Stimulated activated CD8-positive, alpha-beta memory T cell treated with anti-CD3 and anti-CD28 coated beads, Interleukin-2, amount 100 ng/mL, for 48 hours (primary cell): ENCODE measurements at regions not wholly inside any gene's neighbourhood (a gene's known extent, or its start where the extent isn't known, plus 50 kb on each side); places are given as distances from the start of the nearest gene placed in this dataset.

Experiments used
- DNase-seq, 2 donors: peaks; one replicate each; pipeline ENCODE4 v3.0.0-alpha.2; 2020; ENCODE audit warnings: low read depth in 2 of 2

- DNase-seq, result no peak
Observed at GRCh38 chr1:17904290-17904689, 149.2 kb downstream of the ACTL8 start.

- no peak for DNase-seq
Observed at GRCh38 chr1:17907999-17908398, 152.9 kb downstream of the ACTL8 start.

GRCh38 chr1:17908945-17909344, 153.8 kb downstream of the ACTL8 start:
- no peak for DNase-seq

GRCh38 chr1:17909634-17910033, 154.5 kb downstream of the ACTL8 start:
- no peak for DNase-seq

- no peak for DNase-seq
Observed at GRCh38 chr1:17911791-17912190, 156.7 kb downstream of the ACTL8 start.

GRCh38 chr1:17912491-17912890, 157.4 kb downstream of the ACTL8 start:
- no peak for DNase-seq

- DNase-seq, result no peak
Observed at GRCh38 chr1:17913326-17914115, 158.4 kb downstream of the ACTL8 start.

GRCh38 chr1:17914131-17914530, 159.0 kb downstream of the ACTL8 start:
- DNase-seq, result no peak

- DNase-seq, result no peak
Observed at GRCh38 chr1:17914987-17915386, 159.9 kb downstream of the ACTL8 start.

- no peak for DNase-seq
Observed at GRCh38 chr1:17915511-17916197, 160.5 kb downstream of the ACTL8 start.

- no peak for DNase-seq
Observed at GRCh38 chr1:17916702-17917101, 161.6 kb downstream of the ACTL8 start.

- DNase-seq, result no peak
Observed at GRCh38 chr1:17919525-17920439, 164.6 kb downstream of the ACTL8 start.

- DNase-seq, result no peak
Observed at GRCh38 chr1:17920881-17921640, 165.9 kb downstream of the ACTL8 start.

- no peak for DNase-seq
Observed at GRCh38 chr1:17922833-17923232, 167.7 kb downstream of the ACTL8 start.

- no peak for DNase-seq
Observed at GRCh38 chr1:17923666-17924065, 168.5 kb downstream of the ACTL8 start.

- no peak for DNase-seq
Observed at GRCh38 chr1:17924578-17924977, 169.4 kb downstream of the ACTL8 start.

GRCh38 chr1:17925290-17926237, 170.4 kb downstream of the ACTL8 start:
- no peak for DNase-seq

GRCh38 chr1:17926906-17927305, 171.8 kb downstream of the ACTL8 start:
- DNase-seq, result no peak

- no peak for DNase-seq
Observed at GRCh38 chr1:17927952-17928351, 172.8 kb downstream of the ACTL8 start.

GRCh38 chr1:17929224-17929623, 174.1 kb downstream of the ACTL8 start:
- DNase-seq, result no peak
